Panc1 (cell line): ENCODE measurements at regions not wholly inside any gene's neighbourhood (a gene's known extent, or its start where the extent isn't known, plus 50 kb on each side); places are given as distances from the start of the nearest gene placed in this dataset.

ENCODE experiments used
- POLR2AphosphoS5 ChIP-seq: IDR thresholded peaks from 2 replicates; pipeline ENCODE4 v1.6.1; 2012; ENCODE audit warnings: mild to moderate bottlenecking, low read depth, low read length, moderate library complexity
- TF ChIP-seq, protein P1 (sequence below): fragments of 450-650 bp; IDR thresholded peaks from 2 replicates; pipeline ENCODE4 v1.5.1; 2017; ENCODE audit warnings: mild to moderate bottlenecking
- TF ChIP-seq, protein P2 (sequence below), 2 experiments: IDR thresholded peaks; 2 replicates each; pipeline ENCODE4 v1.6.1; 2011 to 2012; ENCODE audit warnings: low read depth in 2 of 2, control low read depth in 1 of 2, low read length in 1 of 2, mild to moderate bottlenecking in 1 of 2, moderate library complexity in 1 of 2; ENCODE audit not compliant: insufficient read depth in 1 of 2

DNA sequence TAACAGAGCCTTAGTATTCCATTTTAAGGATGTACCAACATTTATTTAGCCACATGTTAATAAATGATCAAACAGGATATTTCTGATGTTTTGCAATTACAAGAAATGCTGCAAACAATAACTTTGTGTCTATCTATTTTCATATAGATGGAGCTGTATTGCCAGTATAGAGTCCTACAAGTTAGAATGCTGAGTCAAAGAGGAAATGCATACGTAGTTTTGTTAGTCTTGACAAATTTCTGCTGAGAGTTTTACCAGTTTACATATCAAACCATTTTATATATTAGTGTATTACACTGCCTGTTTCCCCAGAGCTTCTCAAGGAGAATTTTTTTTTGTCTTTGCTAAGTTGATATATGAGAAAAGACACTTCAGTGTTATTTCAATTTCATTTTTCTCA lies 541.7 kb downstream of the SLC16A7 start:
- no peak for TF ChIP-seq POLR2AphosphoS5
- TF ChIP-seq, protein P1, sequence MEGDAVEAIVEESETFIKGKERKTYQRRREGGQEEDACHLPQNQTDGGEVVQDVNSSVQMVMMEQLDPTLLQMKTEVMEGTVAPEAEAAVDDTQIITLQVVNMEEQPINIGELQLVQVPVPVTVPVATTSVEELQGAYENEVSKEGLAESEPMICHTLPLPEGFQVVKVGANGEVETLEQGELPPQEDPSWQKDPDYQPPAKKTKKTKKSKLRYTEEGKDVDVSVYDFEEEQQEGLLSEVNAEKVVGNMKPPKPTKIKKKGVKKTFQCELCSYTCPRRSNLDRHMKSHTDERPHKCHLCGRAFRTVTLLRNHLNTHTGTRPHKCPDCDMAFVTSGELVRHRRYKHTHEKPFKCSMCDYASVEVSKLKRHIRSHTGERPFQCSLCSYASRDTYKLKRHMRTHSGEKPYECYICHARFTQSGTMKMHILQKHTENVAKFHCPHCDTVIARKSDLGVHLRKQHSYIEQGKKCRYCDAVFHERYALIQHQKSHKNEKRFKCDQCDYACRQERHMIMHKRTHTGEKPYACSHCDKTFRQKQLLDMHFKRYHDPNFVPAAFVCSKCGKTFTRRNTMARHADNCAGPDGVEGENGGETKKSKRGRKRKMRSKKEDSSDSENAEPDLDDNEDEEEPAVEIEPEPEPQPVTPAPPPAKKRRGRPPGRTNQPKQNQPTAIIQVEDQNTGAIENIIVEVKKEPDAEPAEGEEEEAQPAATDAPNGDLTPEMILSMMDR = no peak
- TF ChIP-seq, protein P2, sequence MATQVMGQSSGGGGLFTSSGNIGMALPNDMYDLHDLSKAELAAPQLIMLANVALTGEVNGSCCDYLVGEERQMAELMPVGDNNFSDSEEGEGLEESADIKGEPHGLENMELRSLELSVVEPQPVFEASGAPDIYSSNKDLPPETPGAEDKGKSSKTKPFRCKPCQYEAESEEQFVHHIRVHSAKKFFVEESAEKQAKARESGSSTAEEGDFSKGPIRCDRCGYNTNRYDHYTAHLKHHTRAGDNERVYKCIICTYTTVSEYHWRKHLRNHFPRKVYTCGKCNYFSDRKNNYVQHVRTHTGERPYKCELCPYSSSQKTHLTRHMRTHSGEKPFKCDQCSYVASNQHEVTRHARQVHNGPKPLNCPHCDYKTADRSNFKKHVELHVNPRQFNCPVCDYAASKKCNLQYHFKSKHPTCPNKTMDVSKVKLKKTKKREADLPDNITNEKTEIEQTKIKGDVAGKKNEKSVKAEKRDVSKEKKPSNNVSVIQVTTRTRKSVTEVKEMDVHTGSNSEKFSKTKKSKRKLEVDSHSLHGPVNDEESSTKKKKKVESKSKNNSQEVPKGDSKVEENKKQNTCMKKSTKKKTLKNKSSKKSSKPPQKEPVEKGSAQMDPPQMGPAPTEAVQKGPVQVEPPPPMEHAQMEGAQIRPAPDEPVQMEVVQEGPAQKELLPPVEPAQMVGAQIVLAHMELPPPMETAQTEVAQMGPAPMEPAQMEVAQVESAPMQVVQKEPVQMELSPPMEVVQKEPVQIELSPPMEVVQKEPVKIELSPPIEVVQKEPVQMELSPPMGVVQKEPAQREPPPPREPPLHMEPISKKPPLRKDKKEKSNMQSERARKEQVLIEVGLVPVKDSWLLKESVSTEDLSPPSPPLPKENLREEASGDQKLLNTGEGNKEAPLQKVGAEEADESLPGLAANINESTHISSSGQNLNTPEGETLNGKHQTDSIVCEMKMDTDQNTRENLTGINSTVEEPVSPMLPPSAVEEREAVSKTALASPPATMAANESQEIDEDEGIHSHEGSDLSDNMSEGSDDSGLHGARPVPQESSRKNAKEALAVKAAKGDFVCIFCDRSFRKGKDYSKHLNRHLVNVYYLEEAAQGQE (IDR thresholded peaks at IDR 0.05; ENCODE audit: insufficient read depth in 1 of 2, low read depth in 2 of 2, low read length in 1 of 2) = no peak
